GM19395 (cell line): ENCODE measurements at regions not wholly inside any gene's neighbourhood (a gene's known extent, or its start where the extent isn't known, plus 50 kb on each side); places are given as distances from the start of the nearest gene placed in this dataset.
"Not testable (repeated sequence)": the region's sequence is repeated elsewhere in the genome, so short reads cannot be mapped to it uniquely, and the experiment has no call there.

Experiments used
- ATAC-seq: cut with Tn5 transposase; IDR thresholded peaks from one replicate; pipeline ENCODE4 v1.9.1; 2021; ENCODE audit warnings: mild to moderate bottlenecking, moderate library complexity; ENCODE audit not compliant: unreplicated experiment

GRCh38 chr1:9441451-9442133 lies 97.7 kb upstream of the SLC25A33 start:
- ATAC-seq: no peak

- ATAC-seq: no peak
These were observed 96.9 kb upstream of the SLC25A33 start for GRCh38 chr1:9442278-9442846.

GRCh38 chr1:9442986-9443385 lies 96.3 kb upstream of the SLC25A33 start:
- no peak for ATAC-seq

GRCh38 chr1:9443913-9444445 lies 95.3 kb upstream of the SLC25A33 start:
- no peak for ATAC-seq

- ATAC-seq: no peak
These were observed 94.7 kb upstream of the SLC25A33 start for GRCh38 chr1:9444532-9444931.

GRCh38 chr1:9445081-9445480 lies 94.2 kb upstream of the SLC25A33 start:
- not testable (repeated sequence) for ATAC-seq

- ATAC-seq: no peak
These were observed 91.9 kb upstream of the SLC25A33 start for GRCh38 chr1:9447215-9447960.

GRCh38 chr1:9448132-9449109 lies 90.8 kb upstream of the SLC25A33 start:
- no peak for ATAC-seq

- ATAC-seq: no peak
These were observed 90.1 kb upstream of the SLC25A33 start for GRCh38 chr1:9449110-9449627.

- ATAC-seq: no peak
These were observed 89.1 kb upstream of the SLC25A33 start for GRCh38 chr1:9449976-9450696.

- no peak for ATAC-seq
These were observed 88.2 kb upstream of the SLC25A33 start for GRCh38 chr1:9451081-9451480.

GRCh38 chr1:9452516-9453140 lies 86.6 kb upstream of the SLC25A33 start:
- no peak for ATAC-seq

- ATAC-seq: no peak
These were observed 85.9 kb upstream of the SLC25A33 start for GRCh38 chr1:9453375-9453774.

GRCh38 chr1:9453779-9454418 lies 85.4 kb upstream of the SLC25A33 start:
- no peak for ATAC-seq

GRCh38 chr1:9454494-9455066 lies 84.7 kb upstream of the SLC25A33 start:
- ATAC-seq: no peak

GRCh38 chr1:9455487-9456234 lies 83.6 kb upstream of the SLC25A33 start:
- ATAC-seq: no peak

- no peak for ATAC-seq
These were observed 82.4 kb upstream of the SLC25A33 start for GRCh38 chr1:9456833-9457232.
